ENCODE measurements at regions not wholly inside any gene's neighbourhood (a gene's known extent, or its start where the extent isn't known, plus 50 kb on each side); places are given as distances from the start of the nearest gene placed in this dataset.
"Not testable (repeated sequence)": the region's sequence is repeated elsewhere in the genome, so short reads cannot be mapped to it uniquely, and the experiment has no call there.

DNA sequence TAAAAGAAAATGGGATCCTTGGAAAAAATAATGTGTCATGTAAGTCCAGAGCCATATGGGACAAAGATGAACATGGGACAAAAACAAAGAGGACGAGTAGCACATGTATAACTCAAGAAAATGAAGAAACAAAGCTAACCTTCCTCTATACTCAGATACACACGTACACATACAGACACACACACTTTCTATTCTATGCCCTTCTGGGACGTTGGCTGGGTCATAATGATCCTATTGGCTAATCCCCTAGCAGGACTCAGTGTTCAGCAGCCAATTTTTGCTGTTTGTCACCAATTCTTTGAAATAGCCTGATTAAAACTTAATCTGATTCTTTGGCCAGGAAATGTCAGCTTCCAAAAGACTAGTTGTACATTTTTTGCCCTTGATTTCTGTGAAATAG lies 189.4 kb upstream of the FOXG1 start:
- DNase-seq = no peak

DNA sequence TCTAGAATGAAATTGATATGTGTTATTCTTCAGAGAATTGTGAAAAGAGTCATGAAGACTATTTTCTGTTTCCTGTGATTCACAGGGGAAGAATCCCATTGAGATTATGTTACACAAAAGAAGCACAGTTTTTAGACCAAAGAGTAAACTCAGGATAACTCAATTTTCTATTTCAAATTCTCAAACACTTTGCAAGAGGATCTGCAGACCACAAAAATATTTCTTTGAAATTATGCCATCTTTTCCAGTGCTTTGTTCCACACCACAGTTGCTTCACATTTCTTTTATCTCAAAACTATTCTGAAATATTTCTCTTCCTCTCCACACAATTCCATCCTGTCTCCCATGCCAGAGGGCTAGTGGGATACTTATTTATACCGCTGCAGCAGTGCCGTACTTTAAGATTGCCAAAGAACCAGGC lies 188.9 kb upstream of the FOXG1 start:
- DNase-seq = no peak

DNA sequence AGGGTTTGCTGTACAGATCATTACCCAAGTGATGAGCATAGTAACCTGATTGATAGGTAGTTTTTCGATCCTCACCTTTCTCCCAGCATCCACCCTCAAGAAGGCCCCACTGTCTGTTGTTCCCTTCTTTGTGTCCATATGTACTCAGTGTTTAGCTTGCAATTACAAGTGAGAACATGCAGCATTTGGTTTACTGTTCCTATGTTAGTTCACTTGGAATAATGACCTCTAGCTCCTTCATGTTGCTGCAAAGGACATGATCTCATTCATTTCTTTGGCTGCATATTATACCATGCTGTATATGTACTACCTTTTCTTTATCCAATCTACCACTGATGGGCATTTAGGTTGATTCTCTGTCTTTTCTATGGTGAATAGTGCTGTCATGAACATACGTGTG lies 181.6 kb upstream of the FOXG1 start:
- no peak for DNase-seq

DNA sequence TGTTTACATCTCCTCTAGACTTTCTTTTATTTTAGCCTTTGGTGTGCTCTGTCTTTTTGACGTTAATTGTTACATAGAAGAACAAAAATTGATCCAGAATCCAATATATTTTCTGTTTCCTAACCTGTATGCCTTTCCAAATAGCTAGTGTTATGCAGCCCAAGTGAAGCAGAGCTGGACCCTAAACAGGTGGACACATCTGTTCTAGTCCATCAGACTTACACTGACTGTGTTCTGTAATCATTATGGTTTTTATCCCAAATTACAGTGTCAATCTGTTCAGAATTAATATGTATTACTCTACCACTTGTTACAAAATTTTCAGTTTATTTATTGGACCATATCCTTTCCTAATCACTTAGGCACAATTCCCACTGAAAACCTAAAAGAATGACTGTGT lies 176.8 kb upstream of the FOXG1 start:
- DNase-seq = no peak

DNA sequence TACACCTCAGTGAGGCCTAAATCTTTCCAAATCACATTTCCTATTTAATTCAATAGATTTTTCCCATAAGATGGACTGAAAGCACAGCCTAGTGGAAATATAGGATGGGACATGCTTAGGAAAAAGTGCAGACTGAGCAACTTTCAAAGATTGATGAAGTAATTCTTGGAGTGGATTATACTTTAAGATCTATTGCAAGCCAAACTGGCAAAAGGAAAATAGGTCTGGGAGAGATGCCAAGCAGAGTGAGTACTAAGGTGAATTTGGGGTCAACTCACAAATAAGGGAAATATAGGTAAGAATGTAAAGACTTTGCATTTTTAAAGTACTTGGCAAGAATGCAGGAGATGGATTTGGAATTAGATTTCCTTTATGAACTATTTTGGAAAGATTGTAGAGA lies 170.2 kb upstream of the FOXG1 start:
- no peak for DNase-seq

DNA sequence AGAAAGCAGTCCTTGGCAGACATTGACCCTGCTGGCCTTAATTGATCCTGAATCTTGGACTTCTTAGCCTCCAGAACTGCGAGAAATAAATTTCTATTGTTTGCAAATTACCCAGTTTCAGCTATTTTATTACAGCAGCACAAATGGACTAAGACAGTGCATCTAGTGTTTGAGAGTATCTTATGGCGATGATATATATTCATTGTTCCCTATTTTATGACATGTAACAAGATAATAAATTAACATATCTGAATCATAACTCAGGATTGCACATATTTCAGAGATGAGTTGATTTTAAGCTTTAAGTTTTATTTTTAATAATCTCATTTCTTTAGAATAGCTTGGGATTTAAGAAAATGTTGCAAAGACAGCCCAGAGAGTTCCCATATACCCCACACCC lies 167.4 kb upstream of the FOXG1 start:
- DNase-seq = no peak

DNA sequence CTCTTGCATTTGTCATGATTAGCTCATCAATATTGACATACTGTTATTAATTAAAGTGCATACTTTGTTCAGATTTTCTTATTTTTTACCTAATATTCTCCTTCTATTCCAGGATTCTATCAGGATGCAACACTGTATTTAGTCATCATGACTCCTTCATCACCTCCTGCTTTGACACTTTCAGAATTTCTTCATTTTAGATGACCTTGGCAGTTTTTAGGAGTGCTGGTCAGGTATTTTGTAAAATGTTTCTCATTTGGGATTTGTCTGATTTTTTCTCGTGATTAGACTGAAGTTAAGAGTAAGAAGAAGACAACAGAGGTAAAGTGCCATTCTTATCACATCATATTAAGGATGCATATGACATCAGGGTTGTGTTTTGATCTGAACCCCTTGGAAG lies 167.0 kb upstream of the FOXG1 start:
- DNase-seq = no peak

DNA sequence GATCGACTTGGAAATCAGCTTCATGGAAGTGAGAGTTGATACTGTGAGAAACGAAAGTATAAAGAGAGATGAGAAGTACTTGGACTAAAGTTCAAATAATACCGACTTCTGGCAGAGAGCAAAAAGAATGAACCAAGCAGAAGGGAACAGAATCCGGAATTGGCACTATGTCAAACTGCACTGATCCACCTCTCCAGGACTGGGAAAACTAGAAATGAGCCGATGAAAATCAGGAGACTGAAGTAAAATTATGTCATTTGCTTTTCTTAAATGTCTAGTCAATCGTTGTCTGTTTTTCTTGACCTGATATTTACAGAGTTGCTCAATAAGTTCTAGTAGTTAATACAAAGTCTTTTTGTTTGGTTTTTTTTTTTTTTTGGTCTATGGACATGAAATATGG lies 163.0 kb upstream of the FOXG1 start:
- no peak for DNase-seq

DNA sequence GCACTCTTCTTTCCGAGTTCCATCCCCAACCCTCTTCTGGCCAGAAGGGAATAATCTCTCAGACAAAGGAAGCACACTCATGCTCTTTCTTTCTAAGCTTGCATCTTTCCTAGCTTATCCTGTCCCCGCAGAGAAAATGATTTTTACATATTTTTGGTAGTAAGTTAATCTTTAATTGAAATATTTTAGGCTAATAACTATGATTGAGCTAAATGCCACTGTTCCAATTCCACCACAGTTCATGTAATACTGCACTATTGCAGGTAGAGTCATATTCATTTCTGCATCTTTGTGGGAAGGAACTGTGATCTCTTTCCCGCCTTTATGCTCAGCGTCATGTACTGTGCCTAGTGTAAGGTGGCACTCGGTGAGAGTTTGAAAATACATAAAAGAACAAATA lies 158.9 kb upstream of the FOXG1 start:
- no peak for DNase-seq

DNA sequence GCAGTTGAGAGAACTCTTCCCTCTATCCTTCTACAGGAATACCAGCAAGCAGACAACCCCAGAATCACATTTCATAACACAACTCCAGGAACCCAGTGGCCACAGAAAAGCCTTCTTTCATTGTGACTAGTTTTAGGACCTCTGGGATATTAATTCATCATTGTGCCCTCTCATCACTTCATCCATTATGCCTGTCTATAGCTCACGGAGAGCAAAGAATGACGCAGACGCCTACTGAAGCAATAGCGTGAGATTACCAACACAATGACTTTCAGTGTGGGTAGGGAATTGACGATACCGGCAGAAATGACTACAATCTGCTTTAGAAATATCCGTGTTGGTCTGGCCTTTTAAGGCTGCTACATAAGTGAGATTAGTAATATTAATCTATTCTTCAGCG lies 158.1 kb upstream of the FOXG1 start:
- DNase-seq = no peak

DNA sequence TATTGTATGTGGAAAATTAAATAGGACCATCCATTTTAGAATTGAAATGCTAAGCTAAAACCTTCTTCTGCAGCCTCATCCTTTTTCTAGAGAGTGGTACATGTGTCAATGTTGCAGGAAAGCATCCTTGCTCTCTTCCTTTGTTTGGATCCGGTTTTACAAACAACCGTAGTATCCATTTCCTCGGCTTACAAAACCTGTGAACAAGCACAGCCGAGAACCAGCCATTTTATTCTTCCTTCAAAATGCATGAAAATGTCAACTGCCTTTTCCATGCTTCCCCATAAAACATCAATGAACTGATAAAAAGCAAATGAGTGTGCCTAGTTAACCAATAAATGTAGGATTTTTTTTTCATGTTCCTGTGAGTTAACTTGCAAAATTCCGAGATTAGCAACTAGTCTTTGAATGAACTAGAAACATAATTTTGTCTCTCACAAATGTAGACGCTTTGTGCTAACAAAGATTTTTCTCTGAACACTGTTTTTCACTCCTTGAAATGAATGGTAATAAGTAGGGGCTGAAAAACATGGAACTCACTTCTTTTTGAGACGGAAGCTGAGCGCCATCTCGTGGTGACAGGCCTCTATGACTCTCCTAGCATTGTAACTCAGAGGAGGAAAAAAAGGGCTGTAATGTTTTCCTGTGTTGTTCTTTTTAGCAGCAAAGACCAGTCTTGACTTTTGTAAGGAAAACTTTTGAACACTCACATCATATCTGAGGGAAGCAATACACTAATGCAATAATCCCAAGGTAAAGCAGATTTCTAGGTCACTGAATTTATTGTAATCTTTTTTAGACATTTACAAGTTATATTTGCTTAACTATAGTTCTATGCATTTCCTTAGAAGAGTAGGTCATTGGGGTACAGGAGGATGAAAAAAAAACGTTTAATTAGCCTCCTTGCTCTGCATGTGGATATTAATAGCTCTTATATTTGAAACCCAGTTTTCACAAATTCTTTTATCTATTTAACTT lies 157.4 kb upstream of the FOXG1 start:
- DNase-seq = peak; percentile 84

DNA sequence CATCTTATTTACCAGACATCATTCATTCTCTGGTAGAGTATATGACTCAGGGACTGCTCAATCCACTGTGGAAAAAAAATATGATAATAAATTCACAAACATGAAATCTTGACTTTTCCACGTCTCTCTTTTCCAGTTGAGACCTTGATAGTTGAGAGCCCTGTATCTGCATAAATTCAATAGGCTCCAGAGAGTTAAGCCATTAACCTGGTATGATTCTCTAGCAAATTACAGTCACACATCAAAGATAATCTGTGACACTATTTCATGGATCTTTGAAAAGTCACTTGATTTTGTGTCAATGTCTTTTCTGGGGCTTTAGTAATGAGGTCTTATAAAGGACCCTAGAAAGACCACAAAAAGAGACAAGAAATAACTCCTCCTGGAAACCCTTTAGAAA lies 154.2 kb upstream of the FOXG1 start:
- no peak for DNase-seq

DNA sequence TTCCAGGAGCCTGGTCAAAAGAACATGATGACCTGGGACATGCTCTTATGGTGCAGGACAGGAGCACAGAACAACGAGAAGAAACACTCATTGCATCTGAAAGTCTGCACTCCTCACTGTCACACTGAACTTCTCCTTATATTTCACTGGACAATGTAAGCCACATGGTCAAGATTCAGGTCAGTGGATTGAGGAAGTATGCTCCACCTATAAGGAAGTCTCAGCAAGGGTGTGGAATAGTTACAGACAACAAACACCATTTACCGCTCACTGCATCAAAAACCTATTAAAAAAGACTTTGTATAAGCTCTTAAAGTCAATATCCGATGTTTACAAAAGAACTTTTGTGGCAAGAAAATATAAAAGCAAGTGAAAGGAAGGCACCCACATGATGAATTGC lies 153.1 kb upstream of the FOXG1 start:
- no peak for DNase-seq

DNA sequence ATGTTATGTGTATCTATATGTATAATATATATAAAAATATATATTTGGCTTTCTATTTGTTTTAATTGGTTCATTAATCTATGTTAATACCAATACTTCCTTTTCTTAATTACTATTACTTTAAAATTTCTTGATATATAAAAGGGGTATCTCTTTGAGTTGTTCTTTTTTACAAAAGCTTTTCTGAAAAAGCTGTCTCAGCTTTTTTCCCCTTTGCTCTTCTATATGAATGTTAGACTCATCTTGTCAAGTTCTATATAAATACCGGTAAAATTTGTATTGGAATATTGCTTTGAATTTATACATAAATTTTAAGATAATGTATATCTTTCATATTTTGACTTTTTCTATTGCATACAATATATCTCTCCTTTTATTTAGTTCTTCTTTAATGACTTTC lies 139.8 kb upstream of the FOXG1 start:
- no peak for DNase-seq

DNA sequence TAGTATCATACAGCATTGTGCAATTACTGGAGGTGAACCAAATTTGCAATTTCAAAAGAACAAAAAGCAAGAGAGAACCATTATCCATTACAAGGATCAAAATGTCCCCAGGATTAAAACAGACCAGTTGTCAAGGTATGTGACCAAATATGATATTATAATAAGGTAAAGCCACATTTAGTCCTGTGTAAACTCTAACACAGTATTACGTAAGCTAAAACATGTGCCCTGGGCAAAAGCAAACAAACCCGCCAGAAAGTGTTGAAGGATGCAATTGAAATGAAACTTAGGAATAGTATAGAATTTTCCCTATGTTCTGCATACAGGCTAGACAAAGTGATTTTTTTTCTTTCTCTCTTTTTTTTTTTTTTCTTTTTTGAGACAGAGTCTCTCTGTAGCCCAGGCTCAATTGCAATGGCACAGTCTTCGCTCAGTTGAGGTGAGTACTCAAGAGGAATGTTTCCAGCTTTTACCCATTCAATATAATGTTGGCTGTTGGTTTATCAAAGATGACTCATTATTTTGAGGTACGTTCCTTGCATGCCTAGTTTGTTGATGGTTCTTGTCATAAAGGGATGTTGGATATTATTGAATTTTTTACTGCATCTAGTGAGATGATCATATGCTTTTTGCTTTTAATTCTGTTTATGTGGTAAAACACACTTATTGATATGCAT lies 137.1 kb upstream of the FOXG1 start:
- DNase-seq = no peak

DNA sequence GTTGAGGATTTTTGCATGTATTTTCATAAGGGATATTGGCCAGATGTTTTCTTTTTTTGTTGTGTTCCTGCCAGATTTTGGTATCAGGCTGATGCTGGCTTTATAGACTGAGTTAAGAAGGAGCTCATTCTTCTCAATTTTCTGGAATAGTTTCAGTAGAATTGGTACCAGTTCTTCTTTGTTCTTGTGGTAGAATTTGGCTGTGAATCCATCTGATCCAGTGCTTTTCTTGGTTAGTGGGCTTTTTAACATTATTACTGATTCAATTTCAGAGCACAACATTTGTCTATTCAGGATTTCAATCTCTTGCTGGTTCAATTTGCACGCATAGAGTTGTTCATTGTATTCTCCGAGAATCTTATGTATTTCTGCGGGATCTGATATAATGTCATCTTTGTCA lies 136.5 kb upstream of the FOXG1 start:
- no peak for DNase-seq

DNA sequence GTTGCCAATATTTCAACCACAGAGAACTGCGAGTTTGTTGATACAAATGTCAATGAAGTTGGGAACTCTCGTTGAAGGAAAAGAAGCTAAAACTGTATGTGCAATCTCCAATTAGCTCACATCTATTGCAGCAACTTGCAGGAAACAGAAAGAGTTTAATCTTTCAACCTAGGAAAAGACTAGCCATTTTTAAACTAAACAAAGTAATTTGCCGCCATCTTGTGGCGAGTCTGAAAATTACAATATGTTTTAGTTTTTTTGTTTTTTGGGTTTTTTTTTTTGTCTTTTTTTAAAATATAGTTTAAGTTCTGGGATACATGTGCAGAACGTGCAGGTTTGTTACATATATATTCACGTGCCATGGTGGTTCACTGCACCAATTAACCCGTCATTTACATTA lies 131.2 kb upstream of the FOXG1 start:
- DNase-seq = peak; percentile 35

DNA sequence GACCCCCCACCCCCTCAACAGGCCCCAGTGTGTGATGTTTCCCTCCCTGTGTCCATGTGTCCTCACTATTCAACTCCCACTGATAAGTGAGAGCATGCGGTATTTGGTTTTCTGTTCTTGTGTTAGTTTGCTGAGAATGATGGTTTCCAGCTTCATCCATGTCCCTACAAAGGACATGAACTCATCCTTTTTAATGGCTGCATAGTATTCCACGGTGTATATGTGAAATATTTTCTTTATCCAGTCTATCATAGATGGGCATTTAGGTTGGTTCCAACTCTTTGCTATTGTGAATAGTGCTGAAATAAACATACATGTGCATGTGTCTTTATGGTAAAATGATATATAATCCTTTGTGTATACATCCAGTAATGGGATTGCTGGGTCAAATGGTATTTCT lies 130.8 kb upstream of the FOXG1 start:
- not testable (repeated sequence) for DNase-seq

DNA sequence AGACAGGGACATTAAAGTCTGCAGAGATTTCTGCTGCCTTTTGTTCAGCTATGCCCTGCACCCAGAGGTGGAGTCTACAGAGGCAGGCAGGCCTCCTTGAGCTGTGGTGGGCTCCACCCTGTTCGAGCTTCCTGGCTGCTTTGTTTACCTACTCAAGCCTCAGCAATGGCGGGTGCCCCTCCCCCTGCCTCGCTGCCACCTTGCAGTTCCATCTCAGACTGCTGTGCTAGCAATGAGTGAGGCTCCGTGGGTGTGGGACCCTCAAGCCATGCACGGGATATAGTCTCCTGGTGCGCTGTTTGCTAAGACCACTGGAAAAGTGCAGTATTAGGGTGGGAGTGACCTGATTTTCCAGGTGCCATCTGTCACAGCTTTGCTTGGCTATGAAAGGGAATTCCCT lies 125.4 kb upstream of the FOXG1 start:
- not testable (repeated sequence) for DNase-seq

DNA sequence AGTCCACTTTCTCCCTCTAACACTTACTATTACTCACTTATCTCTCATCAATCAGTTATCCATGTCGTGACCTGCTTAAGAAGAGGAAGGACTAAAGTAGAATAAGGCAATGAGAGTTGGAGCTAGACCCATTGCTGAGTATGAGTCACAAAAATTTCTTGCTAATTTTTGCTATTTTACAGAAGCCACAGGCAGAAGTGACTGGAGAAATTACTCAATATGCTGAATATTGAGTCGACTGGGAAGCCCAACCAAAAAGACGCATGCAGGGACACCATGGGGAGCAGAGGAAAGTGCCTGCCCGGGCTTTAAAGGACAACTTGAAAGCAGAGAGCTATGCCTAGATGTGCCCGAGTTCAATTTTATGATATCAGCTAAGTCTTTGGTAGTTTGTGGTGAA lies 115.4 kb upstream of the FOXG1 start:
- no peak for DNase-seq

DNA sequence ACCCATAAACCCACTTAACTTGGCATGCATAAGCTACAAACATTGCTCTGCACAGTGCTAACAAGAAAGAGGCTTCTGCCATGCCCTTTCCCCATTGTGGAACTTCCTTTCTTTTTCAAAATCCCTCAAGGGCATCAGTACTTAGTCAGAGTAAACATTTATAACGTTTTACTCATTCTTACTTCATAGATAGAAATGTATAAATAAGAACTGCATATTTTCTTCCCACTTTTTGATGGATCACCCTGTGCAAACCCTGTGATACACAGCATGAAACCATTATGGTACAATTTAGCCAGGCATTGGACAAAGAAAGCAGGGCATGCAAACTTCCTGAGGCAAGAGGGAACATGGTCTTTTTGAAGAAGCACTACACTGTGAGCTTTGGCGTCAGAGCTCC lies 113.8 kb upstream of the FOXG1 start:
- no peak for DNase-seq

DNA sequence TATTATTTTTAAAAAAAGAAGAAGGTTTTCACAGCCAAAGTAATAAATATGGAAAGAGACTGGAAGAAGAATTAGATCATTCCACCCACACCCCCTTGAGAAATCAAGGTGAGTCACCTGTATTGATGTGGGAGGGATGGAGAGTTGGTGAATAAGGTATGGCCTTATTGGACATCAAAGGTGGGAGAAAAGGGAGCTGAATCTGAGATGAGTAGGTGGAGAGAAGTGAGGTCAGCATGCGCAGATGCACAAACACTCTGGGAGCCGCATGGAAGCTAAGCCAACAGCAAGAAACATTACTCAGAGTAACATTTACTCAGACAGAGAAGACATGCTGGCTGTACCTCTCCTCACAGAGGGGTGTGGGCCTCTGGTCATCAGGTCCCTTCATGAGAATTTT lies 113.1 kb upstream of the FOXG1 start:
- no peak for DNase-seq

DNA sequence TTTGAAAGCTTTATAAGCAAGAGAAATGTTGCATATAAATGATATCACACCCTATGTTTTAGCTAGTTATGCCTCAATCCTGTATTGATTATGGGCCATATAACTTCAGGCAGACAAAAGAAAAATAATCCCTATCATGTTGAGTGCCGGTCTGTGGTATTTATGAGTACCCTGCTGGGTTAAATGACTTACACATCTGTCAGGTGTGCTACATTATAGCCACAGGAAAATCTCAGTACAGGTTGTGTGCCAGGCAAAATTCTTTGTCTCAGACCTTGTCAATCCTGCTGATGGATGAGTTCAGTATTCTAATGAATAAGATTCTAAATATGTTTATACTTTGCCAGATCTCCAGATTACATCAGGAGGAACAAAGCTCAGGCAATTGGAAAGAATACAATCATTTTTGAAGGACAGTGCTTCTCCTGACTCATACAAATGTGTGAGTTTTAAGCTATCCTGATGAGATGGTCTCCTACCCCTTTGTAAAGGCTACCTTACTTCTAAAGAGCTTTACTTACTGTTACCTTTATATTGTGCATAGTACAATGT lies 109.8 kb upstream of the FOXG1 start:
- DNase-seq = no peak

DNA sequence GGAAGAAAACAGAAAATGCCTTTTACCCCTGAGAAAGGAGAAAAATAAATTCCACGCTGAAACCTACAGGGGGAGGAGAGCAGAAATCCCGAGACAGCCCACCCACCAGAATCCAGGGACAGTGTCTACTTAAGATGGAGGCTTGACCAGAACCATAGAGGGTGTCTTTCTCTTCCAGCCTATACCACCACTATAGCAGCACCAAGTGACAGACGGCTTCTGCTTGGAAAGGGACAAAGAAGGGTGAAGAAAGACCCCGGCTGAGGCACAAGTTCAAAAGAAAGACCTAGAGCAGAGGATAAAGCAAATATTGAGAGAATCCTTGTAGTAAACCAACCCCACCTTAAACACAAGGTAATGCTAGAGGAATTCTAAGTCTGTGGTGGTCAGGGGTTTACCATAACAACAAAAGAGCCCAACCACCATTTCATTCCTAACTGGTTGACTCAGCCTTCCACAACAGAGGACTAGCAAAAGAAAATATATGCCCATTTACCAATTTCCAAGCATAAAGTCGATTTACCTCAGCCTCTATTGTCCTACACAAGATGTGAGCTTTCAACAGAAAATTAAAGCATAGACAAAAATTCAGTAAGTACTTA lies 105.3 kb upstream of the FOXG1 start:
- DNase-seq = no peak

All from NCI-H1694 treated with DMSO at 0.1 percent for 48 hours (cell line).